ENCODE measurements at regions not wholly inside any gene's neighbourhood (a gene's known extent, or its start where the extent isn't known, plus 50 kb on each side); places are given as distances from the start of the nearest gene placed in this dataset.

- no peak overlapping the region for H3K9ac ChIP-seq (ENCODE audit: insufficient read depth, low read length)
- no peak overlapping the region for H3K4me2 ChIP-seq (ENCODE audit: extremely low read depth, insufficient read depth, low read length)
- no peaks in the 10 kb centered on the region for H3K9me3 ChIP-seq (ENCODE audit: control insufficient read depth, insufficient read depth, low read depth, low read length)
- peak; percentile 89 to 94 for DNase-seq (ENCODE audit: low read depth in 2 of 2)
- H3K4me3 ChIP-seq (replicated peaks in 1 of 4; ENCODE audit: control extremely low read depth in 1 of 4, insufficient read depth in 1 of 4, low read depth in 3 of 4, low read length in 4 of 4): no peak overlapping the region
- no peaks in the 10 kb centered on the region for H3K27me3 ChIP-seq (ENCODE audit: control insufficient read depth, insufficient read depth, low read length)
- H3K79me2 ChIP-seq (ENCODE audit: control insufficient read depth, insufficient read depth, low read length): no peaks in the 10 kb centered on the region
- no peak overlapping the region for H2AFZ ChIP-seq (ENCODE audit: low read length)
- no peaks in the 10 kb centered on the region for H4K20me1 ChIP-seq (ENCODE audit: control insufficient read depth, extremely low read depth, insufficient read depth, low read length)
- no peaks in the 10 kb centered on the region for H3K36me3 ChIP-seq (ENCODE audit: control insufficient read depth, insufficient read depth, low read length)
- H3K4me1 ChIP-seq (ENCODE audit: control insufficient read depth, extremely low read depth, insufficient read depth, low read length): peaks cover 7% of the 10 kb centered on the region
- peak overlapping the region; percentile 64 for H3K27ac ChIP-seq (ENCODE audit: insufficient read depth, low read length)
- no peak for TF ChIP-seq CTCF (conservative IDR thresholded peaks at IDR 0.05 in 1 of 2, IDR thresholded peaks at IDR 0.05 in 1 of 2; ENCODE audit: low read depth in 1 of 2, low read length in 2 of 2)
- no peak for TF ChIP-seq EZH2 (IDR thresholded peaks at IDR 0.05; ENCODE audit: low read length, missing control alignments)
Observed at GRCh38 chr6:147063469-147064031, 140.7 kb upstream of the STXBP5 start.

- Histone ChIP-seq H4K20me1 (ENCODE audit: control insufficient read depth, extremely low read depth, insufficient read depth, low read length) (no peaks in the 10 kb centered on the region), H3K9ac (ENCODE audit: insufficient read depth, low read length) (no peak overlapping the region), H3K79me2 (ENCODE audit: control insufficient read depth, insufficient read depth, low read length) (no peaks in the 10 kb centered on the region), H3K27me3 (ENCODE audit: control insufficient read depth, insufficient read depth, low read length) (no peaks in the 10 kb centered on the region), H3K4me2 (ENCODE audit: extremely low read depth, insufficient read depth, low read length) (no peak overlapping the region), H2AFZ (ENCODE audit: low read length) (no peak overlapping the region), H3K9me3 (ENCODE audit: control insufficient read depth, insufficient read depth, low read depth, low read length) (no peaks in the 10 kb centered on the region), H3K4me3 (replicated peaks in 1 of 4; ENCODE audit: control extremely low read depth in 1 of 4, insufficient read depth in 1 of 4, low read depth in 3 of 4, low read length in 4 of 4) (no peak overlapping the region), H3K4me1 (ENCODE audit: control insufficient read depth, extremely low read depth, insufficient read depth, low read length) (peaks cover 7% of the 10 kb centered on the region), H3K27ac (ENCODE audit: insufficient read depth, low read length) (no peak overlapping the region), H3K36me3 (ENCODE audit: control insufficient read depth, insufficient read depth, low read length) (no peaks in the 10 kb centered on the region)
- no peak for DNase-seq (ENCODE audit: low read depth in 2 of 2)
- TF ChIP-seq EZH2 (IDR thresholded peaks at IDR 0.05; ENCODE audit: low read length, missing control alignments): no peak
- TF ChIP-seq CTCF (conservative IDR thresholded peaks at IDR 0.05 in 1 of 2, IDR thresholded peaks at IDR 0.05 in 1 of 2; ENCODE audit: low read depth in 1 of 2, low read length in 2 of 2): no peak
Observed at GRCh38 chr6:147065786-147066185, 138.4 kb upstream of the STXBP5 start.

- no peaks in the 10 kb centered on the region for H3K36me3 ChIP-seq (ENCODE audit: control insufficient read depth, insufficient read depth, low read length)
- H4K20me1 ChIP-seq (ENCODE audit: control insufficient read depth, extremely low read depth, insufficient read depth, low read length): no peaks in the 10 kb centered on the region
- peaks cover 7% of the 10 kb centered on the region for H3K4me1 ChIP-seq (ENCODE audit: control insufficient read depth, extremely low read depth, insufficient read depth, low read length)
- no peak overlapping the region for H3K9ac ChIP-seq (ENCODE audit: insufficient read depth, low read length)
- H3K27ac ChIP-seq (ENCODE audit: insufficient read depth, low read length): no peak overlapping the region
- no peaks in the 10 kb centered on the region for H3K9me3 ChIP-seq (ENCODE audit: control insufficient read depth, insufficient read depth, low read depth, low read length)
- TF ChIP-seq EZH2 (IDR thresholded peaks at IDR 0.05; ENCODE audit: low read length, missing control alignments) (no peak), CTCF (conservative IDR thresholded peaks at IDR 0.05 in 1 of 2, IDR thresholded peaks at IDR 0.05 in 1 of 2; ENCODE audit: low read depth in 1 of 2, low read length in 2 of 2) (no peak)
- no peaks in the 10 kb centered on the region for H3K79me2 ChIP-seq (ENCODE audit: control insufficient read depth, insufficient read depth, low read length)
- H3K27me3 ChIP-seq (ENCODE audit: control insufficient read depth, insufficient read depth, low read length): no peaks in the 10 kb centered on the region
- H2AFZ ChIP-seq (ENCODE audit: low read length): no peak overlapping the region
- no peak overlapping the region for H3K4me3 ChIP-seq (replicated peaks in 1 of 4; ENCODE audit: control extremely low read depth in 1 of 4, insufficient read depth in 1 of 4, low read depth in 3 of 4, low read length in 4 of 4)
- no peak for DNase-seq (ENCODE audit: low read depth in 2 of 2)
- H3K4me2 ChIP-seq (ENCODE audit: extremely low read depth, insufficient read depth, low read length): no peak overlapping the region
Observed at GRCh38 chr6:147067184-147067583, 137.0 kb upstream of the STXBP5 start.
